ENCODE measurements at regions not wholly inside any gene's neighbourhood (a gene's known extent, or its start where the extent isn't known, plus 50 kb on each side); places are given as distances from the start of the nearest gene placed in this dataset.
"Not testable (repeated sequence)": the region's sequence is repeated elsewhere in the genome, so short reads cannot be mapped to it uniquely, and the experiment has no call there.

DNA sequence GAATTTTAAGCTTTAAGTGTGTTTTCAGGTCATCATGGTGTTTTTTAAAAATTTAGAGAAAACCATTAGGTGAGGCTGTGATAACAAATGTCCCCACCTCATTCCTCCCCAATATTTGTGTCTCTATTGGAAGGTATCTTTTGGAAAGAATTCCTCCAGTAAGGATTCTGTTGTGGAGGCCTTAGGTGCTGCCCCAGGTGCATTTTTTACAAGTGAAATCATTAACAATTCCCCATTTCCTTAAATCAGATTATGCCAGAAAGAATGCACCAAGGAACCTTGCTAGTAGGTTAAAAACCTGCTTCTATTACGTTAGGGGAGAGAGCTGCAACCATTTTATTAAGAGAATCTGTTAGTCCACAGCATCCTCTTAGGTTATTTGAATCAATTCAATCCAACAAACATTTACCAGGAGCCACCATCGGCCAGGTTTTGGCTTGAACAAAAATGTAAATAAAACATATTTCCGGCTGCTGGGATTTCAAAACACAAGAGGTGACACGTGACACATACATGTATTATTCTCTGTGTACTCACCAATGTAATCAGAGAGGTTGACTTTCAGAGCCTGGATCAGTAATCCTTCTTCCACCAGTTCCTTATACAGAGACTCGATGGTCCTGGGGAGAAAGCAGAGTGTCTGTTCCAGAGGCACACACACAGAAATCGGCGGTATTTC is 112.5 kb upstream of the ASB18 start:
- no peak for DNase-seq

DNA sequence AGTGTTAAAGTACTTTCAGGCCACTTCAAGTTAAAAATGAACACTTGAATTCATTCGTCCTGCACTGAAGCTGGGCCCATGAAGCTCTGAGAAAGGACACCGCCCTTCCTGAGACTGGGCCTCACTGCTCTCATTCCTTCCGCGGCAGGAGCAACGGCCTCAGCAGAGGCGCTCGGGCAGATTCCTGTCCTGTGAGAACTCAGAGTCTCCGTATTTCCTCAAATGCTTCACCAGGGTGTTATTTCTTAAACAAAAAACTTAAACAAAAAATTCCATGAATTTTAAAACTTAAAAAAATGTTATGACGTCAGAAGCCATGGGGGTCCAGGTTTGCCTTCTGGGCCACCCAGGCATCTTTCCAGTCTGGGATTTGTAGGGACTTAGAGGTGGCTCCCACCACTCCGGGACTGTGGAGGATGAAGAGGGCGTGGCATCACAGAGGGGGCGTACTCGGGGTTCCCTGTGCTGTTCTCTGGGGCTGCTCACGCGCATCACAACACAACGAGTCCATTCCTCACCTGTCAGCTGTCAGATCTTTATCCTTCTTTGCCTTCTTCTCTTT is 115.9 kb upstream of the ASB18 start:
- DNase-seq = no peak

DNA sequence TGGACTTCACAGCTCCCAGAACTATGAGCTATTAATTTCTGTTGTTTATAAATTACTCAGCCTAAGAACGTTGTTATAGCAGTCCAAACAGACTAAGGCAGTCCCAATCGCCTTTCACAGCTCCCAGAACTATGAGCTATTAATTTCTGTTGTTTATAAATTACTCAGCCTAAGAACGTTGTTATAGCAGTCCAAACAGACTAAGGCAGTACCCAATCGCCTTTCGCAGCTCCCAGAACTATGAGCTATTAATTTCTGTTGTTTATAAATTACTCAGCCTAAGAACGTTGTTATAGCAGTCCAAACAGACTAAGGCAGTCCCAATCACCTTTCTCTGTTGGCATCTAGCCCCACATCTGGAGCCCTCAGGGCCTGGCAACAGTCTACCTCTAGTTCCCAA is 117.0 kb upstream of the ASB18 start:
- not testable (repeated sequence) for DNase-seq

DNA sequence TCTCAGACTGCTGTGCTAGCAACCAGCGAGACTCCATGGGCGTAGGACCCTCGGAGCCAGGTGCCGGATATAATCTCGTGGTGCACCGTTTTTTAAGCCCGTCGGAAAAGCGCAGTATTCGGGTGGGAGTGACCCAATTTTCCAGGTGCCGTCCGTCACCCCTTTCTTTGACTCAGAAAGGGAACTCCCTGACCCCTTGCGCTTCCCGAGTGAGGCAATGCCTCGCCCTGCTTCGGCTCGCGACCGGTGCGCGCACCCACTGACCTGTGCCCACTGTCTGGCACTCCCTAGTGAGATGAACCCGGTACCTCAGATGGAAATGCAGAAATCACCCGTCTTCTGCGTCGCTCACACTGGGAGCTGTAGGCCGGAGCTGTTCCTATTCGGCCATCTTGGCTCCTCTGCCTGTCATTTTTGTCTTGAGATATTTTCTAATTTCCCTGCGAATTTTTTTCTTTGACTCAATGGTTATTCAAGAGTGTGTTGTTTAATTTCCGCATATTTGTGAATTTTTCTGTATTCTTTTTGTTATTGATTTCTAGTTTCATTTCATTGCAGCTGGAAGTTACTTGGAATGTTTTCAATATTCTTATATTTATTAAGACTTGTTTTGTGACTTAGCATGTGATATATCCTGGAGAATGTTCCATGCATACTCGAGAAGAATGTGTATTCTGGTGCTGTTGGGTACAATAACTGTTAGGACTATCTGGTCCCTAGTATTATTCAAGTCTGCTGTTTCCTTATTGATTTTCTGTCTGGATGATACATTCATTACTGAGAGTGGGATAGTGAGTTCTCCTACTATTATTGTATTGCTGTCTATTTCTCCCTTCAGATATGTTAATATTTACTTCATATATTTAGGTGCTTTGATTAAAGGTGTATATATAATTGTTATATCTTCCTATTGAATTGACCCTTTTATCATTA is 125.3 kb upstream of the ASB18 start:
- DNase-seq = not testable (repeated sequence)

DNA sequence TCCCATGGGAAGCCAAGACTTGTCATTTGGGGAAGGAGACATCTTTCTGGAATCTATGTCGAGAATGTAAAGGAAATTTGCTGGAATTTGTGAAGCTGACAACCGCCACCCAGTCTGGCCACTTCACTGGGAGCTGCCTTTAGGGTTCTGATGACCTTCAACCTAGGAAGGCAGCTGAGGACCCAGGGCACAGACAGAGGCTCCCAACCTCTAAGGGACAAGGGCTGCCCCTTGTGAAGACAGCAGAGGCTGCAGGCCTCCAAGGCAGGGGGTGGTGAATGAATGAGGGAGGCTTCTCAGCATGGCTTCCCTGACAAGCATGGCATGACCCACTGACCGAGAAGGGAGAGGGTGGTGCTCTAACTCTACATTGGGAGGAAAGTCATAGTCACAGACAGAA is 128.9 kb upstream of the ASB18 start:
- DNase-seq = no peak

GRCh38 chr2:236393581-236393980 is 129.4 kb upstream of the ASB18 start:
- DNase-seq = no peak

GRCh38 chr2:236394571-236394970 is 130.4 kb upstream of the ASB18 start:
- DNase-seq = no peak

DNA sequence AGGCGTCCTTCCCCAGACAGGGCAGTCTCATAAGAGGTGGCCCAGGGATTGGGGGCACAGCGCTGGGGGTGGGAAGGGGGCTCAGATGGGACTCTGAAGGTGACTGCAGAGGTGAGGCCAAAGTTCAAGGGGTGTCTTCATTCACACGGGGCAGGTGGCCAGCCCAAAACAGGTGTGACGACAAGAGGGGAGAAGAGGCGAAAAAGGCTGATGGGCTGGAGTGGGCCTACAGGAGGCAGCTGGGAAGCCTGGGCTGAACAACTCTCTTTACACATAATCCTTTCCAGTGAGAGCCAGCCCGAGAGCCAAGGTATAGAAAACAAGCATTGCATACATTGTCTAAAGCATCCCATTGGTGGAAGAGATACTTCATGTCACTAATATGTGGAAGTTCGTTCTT is 130.9 kb upstream of the ASB18 start:
- no peak for DNase-seq

GRCh38 chr2:236396818-236397350 is 132.7 kb upstream of the ASB18 start:
- DNase-seq = no peak

- no peak for DNase-seq
Observed at GRCh38 chr2:236397681-236398080, 133.5 kb upstream of the ASB18 start.

DNA sequence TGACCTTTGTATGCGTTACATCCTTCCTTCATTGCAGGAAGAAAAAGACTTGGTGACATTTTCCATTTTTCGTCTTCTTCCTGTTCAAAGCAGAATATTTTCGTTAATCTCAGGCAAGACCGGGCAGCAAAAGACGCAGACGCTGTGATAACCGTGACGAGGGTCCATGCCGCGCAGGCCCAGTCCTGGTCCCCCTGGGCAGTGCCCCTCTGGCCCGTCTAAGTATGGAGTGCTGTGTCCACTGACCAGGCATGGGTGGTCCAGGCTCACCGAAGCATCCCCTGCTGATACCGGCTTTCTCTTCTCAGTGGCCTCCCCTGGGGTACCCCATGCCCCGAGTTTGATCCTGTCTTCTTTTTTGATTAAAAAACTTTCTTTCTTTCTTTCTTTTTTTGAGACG is 135.2 kb upstream of the ASB18 start:
- no peak for DNase-seq

GRCh38 chr2:236400046-236400574 is 135.9 kb upstream of the ASB18 start:
- DNase-seq = no peak

DNA sequence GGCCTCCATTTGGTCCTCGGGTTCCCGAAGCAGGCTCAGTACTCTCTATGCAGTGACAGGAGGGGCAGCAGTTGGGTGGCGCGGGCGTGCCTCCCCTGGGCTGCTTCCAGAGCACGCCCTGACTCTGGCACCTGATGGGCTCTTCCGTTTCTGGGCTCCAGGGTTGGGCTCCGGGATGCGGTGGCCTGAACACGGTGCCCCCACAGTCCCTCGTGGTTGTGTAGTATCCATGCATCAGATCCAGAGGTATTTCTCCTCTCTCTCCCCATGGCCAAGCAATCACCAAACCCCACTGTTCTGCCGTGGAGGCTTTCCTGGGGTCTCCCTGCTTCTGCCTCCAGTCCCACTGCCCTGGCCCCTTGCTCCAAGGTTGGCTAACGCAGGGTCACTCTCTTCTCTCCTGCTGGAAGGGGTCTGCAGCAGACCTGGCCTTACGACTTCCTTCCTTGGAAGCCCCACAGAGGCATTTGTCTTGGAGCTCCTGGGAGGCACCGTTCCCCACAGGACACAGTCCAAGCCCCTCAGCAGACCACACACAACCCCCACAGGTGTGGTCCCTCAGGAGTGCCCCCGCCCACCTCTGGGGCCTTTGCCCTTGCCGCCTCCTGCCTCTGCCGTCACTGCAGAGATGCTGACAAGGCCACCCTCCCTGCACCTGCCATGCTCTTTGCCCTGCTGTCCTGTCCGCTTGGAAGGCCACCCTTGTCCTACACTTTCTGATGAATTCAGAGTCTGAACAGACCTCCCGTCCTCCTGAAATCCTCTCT is 136.6 kb upstream of the ASB18 start:
- no peak for DNase-seq

GRCh38 chr2:236402033-236402790 is 138.0 kb upstream of the ASB18 start:
- no peak for DNase-seq

DNA sequence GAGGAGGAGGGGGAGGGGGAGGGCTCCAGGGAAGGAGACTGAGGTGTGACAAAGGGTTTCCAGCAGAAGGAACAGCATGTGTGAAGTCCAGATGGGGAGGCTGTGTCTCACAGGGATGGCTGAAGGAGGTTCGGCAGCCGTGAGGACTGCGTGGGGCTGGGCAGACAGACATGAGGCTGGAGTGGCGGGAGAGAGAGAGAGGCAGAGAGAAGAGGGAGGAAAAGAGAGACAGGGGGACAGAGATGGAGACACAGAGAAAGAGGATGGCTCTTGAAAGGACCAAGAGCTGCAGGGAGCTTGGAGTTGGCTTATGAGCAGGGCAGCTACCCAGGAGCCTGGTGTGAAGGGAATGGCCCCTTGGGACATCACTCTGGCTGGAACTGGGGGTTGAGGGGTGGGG is 138.9 kb upstream of the ASB18 start:
- no peak for DNase-seq

- no peak for DNase-seq
Observed at GRCh38 chr2:236403811-236404210, 139.6 kb upstream of the ASB18 start.

DNA sequence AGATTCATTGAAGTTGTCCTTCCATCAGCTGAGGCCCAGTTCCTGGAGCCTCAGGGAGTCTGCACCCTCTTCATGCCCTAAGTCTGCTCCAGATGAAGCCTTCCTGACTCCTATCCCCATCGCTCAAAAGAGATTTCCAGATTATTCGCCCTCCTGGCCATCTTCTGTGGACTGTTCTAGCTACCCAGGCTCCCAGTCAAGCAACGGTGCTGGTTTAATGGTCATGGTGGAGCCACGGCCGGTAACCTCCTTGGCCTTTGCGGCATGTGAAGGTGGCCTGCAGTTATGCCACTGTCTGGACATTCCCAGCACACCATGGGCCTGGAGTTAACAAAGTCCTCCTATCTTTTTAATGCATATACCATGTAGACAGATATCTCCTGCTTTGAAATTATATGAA is 140.1 kb upstream of the ASB18 start:
- DNase-seq = no peak

DNA sequence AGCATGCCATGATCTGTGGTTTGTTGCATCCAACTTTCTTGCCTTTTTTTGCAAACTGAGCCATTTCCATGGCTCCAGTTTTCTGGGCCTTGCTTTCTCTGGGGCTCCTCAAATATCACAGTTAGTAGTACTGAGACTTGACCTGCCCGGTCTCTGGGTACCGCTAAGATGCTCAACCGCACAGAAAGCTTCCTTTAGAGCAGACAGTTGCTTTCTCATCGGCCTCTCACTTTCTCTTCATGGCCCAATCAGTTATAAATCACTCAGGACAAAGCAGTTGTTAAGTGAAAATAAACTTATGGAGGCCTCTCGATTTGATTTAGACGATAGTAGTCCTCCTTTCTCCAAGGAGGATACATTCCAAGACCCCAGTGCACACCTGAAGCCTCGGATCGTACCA is 141.2 kb upstream of the ASB18 start:
- DNase-seq = no peak

- no peak for DNase-seq
Observed at GRCh38 chr2:236408090-236408489, 143.9 kb upstream of the ASB18 start.

DNA sequence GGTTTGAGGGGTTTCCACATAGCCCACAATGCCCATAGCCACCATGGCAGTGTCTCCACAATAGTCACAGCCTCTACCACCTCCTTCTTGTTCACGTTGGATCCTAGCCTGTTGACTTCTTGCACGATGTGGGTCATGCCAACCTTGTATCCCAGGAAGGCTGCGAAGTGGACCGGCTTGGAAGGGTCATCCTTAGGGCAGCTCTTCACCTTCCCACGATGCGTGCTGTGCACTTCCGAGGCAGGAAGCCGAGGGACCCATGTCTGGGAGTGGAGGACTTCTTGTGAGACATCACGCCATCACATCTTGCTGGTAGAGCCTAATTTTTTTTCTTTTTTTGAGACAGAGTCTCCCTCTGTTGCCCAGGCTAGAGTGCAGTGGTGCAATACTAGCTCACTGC is 144.6 kb upstream of the ASB18 start:
- no peak for DNase-seq

- no peak for DNase-seq
Observed at GRCh38 chr2:236415684-236416444, 151.7 kb upstream of the ASB18 start.

All from activated effector memory CD4-positive, alpha-beta T cell treated with Interleukin-2 at 50 U/mL for 16 hours (primary cell).